Astrocyte of the hippocampus (primary cell): ENCODE measurements at regions not wholly inside any gene's neighbourhood (a gene's known extent, or its start where the extent isn't known, plus 50 kb on each side); places are given as distances from the start of the nearest gene placed in this dataset.

Experiments
- DNase-seq: peaks from one replicate; pipeline ENCODE4 v3.0.0; 2011; ENCODE audit warnings: low read depth, low spot score

DNA sequence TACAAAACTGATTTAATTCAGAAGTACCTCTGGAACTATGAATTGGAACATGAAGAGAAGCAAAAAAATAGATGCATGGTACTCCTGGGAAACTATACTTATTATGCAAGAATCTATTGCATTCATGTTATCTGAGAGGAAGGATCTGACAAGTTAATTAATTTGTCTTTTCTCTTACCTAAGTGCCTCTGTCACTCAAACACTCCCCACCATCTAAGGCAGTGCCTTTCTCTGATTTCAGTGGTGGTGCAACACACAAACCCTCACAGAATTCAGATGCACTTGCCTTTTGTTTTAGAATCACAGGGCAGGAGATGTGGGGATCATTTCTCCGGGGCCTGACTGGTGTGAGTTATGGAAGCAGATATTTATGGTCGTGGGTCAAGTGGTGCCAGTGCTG, 52.5 kb upstream of the C9orf72 start:
- no peak for DNase-seq

DNA sequence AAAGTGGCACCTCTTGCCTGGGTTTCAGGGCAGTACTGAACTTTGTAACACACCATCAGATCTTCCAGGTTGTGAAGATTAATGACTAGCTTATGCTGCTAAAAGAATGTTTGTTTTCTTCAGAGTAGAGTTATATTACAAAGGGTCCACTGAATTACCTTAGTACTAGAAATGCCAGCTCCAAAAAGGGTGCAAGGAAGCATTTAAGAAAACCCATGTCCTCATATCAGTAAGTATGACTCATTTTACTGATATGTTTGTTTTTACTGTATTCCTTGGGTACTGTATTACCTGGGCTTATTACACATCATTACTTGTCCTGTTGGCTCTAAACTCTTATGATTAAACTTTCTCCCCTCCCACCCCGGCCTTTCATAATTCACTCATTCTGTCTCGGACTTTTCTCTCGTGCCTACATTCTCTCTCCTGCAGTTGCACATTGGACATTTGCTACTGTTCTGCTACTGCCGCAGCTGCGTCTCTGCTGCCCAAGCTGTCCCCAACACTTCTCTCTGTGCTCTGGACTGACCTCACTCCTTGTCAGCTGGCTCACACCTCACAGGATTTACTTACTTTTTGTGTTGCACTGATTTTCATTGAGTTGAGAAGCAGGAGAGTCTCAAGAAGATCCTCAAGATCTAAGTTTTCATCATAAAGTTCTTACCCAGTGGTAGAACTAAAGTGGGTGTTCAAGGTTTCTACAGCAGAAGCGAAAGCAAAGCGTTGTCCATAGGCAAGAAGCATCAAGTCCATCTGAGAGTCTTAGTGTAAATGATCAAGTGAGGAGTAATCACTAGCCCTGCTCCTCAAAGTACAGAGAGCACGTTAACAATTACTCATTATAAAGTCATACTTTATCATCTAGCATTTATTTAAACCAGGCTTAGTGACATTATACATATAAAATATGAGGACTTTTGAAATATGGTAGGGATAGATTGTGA, 53.2 kb upstream of the C9orf72 start:
- DNase-seq: no peak

DNA sequence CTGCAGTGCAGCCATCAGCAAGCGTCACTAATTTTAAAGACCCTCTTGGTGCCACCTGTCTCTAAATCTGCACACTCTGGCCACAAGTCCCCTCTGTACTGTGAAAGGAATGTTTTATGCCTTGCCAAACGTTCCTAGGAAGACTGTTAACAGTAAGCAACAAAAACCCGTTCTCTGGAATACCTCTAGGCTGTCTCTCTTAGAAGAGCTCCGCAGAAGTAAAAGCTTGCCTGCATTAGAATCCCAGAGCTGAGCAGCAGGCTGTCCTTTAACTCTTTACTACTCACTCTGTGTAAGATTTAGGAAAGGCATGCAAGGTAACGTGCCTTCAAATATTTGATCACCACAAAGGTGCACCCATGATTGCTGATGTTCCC, 53.9 kb upstream of the C9orf72 start:
- DNase-seq: no peak

DNA sequence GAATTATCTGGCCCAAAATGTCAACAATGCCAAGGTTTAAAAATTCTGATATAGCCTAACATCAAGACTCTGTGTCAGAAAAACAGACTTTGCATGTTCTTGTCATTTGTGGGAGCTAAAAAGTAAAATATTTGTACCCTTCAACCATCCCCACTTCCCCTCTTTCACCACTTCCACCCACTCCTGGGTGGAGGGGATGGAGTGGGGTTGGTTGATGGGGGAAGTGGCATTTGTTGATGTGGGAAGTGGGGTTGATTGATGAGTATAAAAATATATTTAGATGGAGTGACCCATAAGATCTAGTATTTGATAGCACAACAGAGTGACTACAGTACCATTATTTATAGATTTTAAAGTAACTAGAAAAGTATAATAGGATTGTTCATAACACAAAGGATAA, 55.0 kb upstream of the C9orf72 start:
- no peak for DNase-seq

DNA sequence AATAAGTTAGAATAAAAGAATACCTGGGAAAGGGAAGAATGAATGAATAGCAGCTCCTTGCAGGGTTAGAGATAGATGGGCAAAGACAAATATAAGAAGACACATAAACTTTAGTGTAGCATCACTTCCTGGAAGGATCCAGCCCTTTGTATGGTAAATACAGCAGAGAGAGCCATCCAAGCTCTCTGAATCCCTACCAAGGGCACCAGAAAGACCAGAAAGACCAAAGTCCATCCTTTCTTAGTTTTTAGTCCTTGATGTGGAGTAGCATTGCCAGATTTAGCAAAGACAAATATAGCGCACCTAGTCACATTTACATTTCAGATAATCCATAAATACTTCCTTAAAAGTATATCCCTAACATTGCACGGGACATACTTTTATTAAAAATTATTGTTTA, 56.1 kb upstream of the C9orf72 start:
- no peak for DNase-seq

DNA sequence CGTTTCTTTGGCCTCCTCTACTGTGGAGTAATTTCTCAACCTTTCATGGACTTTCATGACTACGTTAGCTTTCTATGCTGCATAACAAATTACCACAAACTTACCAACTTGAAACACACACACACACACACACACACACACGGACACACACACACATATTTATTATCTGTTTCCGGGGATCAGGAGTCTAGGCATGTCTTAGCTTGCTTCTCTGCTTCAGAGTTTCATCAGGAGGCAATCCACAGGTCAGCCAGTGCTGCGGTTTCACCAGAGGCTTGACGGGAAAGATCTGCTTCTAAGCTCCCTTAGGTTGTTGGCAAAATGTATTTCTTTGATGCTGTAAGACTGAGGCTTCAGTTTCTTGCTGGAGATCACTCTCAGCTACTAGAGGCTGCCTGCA, 59.0 kb upstream of the C9orf72 start:
- DNase-seq: no peak

DNA sequence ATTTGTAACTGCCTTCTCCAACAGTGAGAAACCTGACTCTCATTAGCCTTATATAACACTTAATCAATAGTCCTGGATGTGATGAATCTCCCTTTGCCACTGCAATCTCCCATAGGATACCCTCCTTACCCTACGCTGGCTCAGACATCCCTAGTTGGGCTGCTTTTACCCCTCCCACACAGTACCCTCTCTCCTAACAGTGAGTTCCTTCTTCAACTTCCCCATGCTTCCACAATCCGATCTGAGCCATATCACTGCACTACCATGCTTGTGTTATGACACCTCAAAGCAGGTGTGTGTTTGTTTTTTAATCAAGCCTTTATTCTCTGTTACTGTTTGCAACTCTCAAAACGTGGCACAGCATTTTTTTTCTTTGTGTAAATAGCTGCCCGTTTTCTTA, 60.5 kb upstream of the C9orf72 start:
- DNase-seq: no peak

DNA sequence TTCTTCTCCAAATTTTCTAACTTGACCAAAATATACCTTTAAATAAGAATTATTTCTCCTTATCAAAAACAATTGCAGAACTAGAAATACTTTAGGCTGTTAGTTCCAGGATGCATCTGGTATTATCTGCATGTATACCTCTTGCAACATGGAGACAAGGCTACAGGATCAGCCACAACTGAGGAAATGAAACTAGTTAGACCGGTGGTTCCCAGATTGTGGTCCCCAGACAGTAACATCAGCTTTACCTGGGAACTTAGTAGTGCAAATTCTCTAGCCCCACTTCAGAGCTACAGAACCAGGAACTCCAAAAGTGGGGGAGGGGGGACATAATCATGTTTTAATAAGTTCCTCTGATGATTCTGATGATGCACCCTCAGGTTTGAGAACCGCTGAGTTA, 61.6 kb upstream of the C9orf72 start:
- DNase-seq: no peak

DNA sequence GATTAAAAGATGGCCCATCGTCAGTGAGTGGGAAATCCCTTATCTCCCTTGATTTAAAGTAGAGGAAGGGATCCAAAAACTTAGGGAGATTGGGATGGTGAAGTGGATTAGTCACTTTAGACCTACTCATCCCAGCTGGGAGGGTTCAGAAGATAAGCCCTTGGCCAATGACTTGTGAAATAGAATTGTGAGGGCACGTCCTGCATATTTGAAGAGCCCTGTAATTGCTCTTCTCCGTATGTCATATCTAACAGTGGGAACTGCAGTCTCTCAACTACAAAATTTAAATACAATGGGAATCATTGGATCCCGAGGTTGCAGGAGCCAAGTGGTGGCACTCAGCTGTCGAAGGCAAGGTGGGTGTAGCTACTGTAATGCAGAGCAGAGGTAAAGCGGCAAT, 65.4 kb upstream of the C9orf72 start:
- DNase-seq: no peak

DNA sequence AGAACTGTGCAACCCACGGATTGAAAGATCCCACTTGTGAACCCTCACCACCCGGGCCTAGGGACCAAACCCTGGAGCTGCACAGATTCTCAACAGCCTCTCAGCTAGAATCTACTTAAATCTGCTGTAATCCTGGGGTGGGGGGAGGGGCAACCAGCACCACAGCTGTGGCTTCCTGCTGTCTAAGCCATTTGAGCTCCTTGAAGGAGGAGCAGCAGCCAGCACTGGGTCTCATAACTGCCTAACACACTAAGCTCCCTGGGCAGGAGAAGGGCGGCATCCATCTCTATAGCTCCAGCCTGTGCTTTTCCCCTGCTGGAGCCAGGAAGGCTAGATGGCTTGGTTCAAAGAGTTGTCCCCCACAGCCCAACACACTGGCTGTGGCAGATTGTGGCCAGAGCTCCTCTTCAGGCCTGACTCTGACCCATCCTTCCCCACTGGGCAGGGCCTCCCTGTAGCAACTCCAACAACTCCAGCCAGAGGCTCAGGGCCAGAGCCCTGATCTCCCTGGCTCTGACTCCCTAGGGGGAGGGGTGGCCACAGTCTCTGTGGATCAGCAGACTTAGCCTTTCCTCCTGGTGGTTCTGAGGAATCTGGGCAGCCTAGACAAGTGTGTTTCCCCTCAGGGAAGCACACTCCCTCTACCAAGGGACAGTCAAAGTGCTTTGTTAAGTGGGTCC, 72.0 kb upstream of the C9orf72 start:
- DNase-seq: no peak

DNA sequence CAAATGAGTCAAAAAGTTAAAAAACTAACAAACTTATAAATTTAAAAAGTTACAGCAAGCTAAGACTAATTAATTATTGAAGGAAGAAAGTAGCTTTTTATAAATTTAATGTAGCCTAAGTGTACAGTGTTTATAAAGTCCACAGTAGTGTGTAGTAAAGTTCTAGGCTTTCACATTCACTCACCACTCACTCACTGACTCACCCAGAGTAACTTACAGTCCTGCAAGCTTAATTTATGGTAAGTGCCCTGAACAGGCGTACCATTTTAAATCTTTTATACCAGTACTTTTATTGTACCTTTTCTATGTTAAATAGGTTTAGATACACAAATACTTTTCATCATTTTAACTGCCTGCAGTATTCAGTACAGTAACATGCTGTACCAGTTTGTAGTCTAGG, 80.0 kb upstream of the C9orf72 start:
- DNase-seq: no peak

DNA sequence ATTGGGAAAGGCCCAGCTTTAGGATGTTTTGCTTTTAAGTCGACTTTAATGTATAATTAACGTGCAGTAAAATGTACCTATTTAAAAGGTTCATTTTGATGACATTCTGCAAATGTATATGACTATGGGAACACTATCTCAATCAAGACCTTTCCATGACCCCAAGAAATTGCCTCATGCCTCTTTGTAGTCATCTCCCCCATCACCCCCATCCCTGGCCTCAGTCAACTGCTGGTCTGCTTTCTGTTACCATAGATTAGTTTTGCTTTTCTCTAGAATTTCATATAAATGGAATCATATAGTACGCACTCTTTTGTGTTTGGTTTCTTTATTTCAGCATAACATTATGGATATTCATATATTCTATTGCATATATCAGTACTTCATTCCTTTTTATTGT, 80.7 kb upstream of the C9orf72 start:
- DNase-seq: no peak

DNA sequence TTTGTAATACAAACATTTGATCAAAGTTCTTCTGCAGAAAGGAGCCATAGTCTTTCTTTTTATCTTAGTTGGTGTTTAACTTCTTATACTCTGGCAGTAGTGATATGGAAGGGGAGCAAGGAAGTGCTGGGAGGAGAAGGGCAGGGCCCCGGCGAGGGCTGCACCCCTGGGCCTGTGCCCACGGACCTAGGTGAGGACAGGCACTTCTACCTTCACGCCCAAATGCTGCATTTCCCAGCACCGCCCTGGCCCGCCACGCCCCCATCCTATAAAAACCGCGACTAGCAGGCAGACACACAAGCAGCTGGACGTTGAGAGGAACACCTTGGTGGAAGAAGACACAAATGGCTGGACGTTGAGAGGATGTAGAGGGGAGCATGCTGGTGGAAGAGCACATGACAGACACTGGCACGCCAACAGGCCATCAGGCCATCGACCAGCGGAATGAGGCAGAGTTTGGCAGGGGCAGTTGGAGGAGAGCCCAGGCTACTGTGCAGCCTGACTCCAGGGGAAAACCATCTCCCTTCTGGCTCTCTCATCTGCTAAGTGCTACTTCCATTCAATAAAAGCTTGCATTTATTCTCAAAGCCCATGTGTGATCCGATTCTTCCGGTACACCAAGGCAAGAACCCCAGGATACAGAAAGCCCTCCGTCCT, 81.5 kb upstream of the C9orf72 start:
- DNase-seq: no peak

DNA sequence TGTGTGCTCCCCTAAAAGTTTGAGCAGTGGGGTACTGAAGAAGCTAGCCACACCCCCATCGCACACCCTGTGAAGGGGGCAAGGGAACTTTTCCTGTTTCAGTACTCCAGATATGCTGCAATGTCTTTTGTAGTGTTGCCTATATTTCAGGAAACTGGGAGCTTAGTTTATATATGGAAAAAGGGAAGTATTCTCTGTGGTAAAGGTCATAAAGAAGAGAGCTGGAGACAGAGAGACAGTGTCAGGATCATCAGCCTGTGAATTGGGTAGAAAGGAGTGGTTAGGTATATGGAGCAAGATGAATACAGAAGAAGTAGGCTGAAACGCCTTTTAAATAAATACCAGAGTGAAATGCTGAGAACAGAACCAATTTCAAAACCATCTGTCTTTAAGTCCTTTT, 82.2 kb upstream of the C9orf72 start:
- DNase-seq: no peak

DNA sequence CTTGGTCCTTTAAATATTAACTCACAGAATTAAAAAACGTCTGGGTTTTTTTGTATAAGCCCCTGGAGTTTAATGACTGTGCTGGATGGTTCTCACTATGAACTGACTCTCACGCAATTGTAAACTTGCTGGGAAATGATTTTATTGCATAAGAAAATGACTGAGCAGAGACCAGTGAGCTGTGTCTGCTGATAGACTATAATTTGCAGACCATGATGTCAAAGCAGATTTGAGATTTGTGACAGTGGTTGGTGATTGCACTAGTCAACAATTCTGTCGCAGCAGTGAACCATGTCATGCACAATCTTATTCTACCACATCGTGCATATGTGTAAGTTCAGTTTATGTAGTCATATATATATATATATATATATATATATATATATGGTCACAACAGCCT, 85.7 kb upstream of the C9orf72 start:
- DNase-seq: no peak

DNA sequence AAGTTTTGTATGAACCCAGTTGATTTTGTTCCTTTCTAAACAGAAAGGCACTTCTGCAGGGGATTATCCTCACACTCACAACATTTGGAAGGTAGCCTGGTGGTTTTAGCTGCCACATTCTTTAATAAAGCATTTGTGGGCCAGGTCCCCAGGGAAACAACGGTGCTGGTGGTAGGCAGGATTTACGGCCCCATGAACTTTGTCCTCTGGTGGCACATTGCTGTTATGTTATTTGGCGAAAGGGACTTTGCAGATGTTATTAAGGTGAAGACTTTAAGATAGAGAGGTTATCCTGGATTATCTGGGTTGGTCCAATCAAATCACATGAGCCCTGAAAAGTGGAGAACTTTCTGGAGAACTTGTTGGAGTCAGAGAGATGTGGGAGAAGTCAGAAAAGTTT, 86.3 kb upstream of the C9orf72 start:
- no peak for DNase-seq

DNA sequence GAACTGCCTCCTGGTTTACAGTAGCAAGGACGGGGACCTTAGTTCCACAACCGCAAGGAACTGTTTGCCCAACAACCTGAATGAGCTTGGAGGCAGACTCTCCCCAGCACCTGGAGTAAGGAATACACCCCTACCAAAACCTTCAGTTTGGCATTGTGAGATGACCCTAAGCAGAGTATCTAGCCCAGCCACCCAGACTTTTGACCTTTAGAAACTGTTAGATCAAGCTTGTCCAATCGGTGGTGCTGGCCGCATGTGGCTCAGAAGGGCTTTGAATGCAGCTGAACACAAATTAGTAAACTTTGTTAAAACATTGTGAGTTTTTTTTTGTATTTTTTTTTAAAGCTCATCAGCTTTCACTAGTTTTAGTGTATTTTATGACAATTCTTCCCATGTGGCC, 86.9 kb upstream of the C9orf72 start:
- no peak for DNase-seq

DNA sequence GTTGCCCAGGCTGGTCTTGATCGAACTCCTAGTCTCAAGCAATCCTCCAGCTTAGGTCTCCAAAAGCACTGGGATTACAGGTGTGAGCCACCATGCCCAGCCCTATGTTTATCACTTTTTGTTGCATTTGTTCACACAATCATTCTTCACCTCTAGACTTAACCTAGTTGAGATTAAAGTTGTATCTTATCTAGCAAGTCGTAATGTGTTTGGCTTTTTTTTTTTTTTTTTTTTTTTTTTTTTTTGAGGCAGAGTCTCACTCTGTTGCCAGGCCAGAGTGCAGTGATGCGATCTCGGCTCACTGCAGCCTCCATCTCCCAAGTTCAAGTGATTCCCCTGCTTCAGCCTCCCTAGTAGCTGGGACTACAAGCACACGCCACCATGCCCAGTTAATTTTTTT, 90.2 kb upstream of the C9orf72 start:
- DNase-seq: no peak

DNA sequence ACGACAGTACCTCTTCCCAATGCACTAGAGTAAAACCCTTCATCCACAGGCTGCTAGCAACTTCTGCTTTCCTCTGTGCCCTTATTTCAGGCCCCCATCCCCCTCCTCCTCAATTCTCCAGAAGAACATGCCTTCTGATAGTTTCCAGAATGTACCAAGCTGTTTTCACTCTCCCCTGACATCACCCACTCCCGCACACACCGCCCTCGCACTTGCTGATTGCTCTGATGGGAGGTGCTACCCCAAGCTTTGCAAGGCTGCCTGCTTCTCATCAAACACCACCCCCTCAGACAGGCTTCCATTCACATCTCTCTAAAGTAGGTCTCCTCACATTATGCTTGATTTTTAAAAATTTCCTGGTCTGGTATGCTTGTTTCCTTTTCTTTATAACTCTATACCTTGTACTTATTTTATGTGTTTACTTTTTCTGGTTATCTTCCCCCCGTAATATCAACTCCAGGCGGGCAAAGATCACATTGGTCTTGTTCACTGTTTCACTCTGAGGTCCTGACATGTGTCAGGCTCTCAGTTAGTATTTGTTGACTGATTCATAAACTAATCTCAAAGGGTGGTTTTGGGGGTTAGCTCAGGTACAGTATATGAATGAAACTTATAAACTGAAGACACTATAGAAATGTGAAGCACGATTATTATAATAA, 91.0 kb upstream of the C9orf72 start:
- DNase-seq: no peak

DNA sequence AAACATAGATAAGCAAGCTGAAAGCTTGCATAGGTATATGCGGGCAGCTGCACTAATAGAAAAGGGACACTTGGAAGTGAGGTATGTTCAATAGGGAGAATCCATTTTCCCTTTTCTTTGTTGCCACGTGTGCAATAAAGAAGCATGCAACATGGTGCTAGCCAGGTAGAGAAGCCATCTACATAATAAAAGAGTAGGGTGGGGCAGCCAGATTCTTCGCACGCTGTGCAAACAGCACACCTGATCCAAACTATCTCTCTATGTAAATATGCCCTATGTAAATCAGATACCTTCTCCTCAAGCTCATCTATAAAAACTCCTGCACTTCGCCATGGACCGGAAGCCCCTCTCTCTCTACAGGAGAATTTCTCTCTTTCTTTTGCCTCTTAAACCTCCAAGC, 91.9 kb upstream of the C9orf72 start:
- no peak for DNase-seq

DNA sequence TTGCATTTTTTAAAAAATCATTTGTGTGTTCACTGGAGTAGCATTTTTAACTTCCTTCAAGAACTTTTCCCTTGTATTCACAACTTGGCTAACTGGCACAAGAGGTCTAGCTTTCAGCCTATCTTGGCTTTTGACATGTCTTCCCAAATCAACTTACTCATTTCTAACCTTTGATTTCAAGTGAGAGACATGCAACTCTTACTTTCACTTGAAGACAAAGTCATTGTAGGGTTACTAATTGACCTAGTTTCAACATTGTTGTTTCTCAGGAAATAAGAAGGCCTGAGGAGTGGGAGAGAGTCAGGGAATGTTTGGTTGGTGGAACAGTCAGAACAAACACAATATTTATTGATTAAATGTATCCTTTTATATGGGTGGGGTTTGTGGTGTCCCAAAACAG, 95.0 kb upstream of the C9orf72 start:
- no peak for DNase-seq

DNA sequence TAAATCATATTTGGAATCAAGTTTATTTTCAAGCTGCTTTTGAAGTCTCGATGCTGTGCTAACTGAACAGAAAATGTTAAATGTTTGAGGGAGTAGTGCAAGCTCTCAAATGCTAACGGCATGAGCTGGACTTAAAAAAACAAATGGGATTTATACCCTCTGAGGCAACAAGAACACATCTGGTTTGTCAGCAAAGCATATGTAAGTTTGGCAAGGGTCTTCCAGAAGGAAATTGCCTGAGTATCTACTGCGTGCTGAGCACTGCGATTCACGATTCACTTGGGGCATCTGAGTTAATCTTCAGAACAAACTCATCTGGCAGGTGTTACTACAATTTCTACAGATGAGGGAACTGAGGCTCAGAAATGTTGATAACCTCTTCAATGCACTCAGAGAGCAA, 98.4 kb upstream of the C9orf72 start:
- DNase-seq: no peak
